ENCODE measurements at regions not wholly inside any gene's neighbourhood (a gene's known extent, or its start where the extent isn't known, plus 50 kb on each side); places are given as distances from the start of the nearest gene placed in this dataset.

GRCh38 chr17:53227111-53227510, 595.6 kb upstream of the KIF2B start:
- TF ChIP-seq CTCF (IDR thresholded peaks at IDR 0.05; ENCODE audit: low read length) (no peak), EZH2 (IDR thresholded peaks at IDR 0.05; ENCODE audit: borderline replicate concordance, low read length) (no peak)

All from OCI-LY1 (cell line).